ENCODE measurements at regions not wholly inside any gene's neighbourhood (a gene's known extent, or its start where the extent isn't known, plus 50 kb on each side); places are given as distances from the start of the nearest gene placed in this dataset.

- no peak for TF ChIP-seq USF1 (IDR thresholded peaks at IDR 0.05; ENCODE audit: borderline replicate concordance, low read depth)
- no peak for TF ChIP-seq JUND (IDR thresholded peaks at IDR 0.05)
- no peak for TF ChIP-seq CTCF (IDR thresholded peaks at IDR 0.05)
- no peak for TF ChIP-seq RFX5 (IDR thresholded peaks at IDR 0.05; ENCODE audit: low read length)
- TF ChIP-seq EP300 (IDR thresholded peaks at IDR 0.05; ENCODE audit: borderline replicate concordance in 1 of 2, low read depth in 1 of 2, low read length in 1 of 2) = no peak
- no peak for TF ChIP-seq USF2 (IDR thresholded peaks at IDR 0.05; ENCODE audit: borderline replicate concordance, low read depth, low read length)
- no peak for TF ChIP-seq RCOR1 (IDR thresholded peaks at IDR 0.05; ENCODE audit: low read length)
Measured at GRCh38 chr10:113354711-113355110, 198.1 kb upstream of the HABP2 start.
